Panc1 (cell line): ENCODE measurements at regions not wholly inside any gene's neighbourhood (a gene's known extent, or its start where the extent isn't known, plus 50 kb on each side); places are given as distances from the start of the nearest gene placed in this dataset.

Experiments used
- ATAC-seq: fragments of 200-7000 bp; cut with Tn5 transposase; 2 replicates; pipeline ENCODE4 v1.9.1; 2020; ENCODE audit warnings: mild to moderate bottlenecking, moderate library complexity
- BruUV-seq: library from RNA; stranded (reverse); fragments of 400-500 nt; replicated peaks from 2 replicates; lab custom pipeline; 2021; lab: Mats Ljungman, UMichigan
- CTCF ChIA-PET: fragments of 300-600 bp; sonication (Branson Sonifier 250); formaldehyde crosslinking; loops from one replicate; lab custom pipeline; 2022; ENCODE audit warnings: antibody characterized with exemption; lab: Charles Lee
- POLR2A ChIA-PET: fragments of 300-600 bp; sonication (Branson Sonifier 250); formaldehyde crosslinking; loops from one replicate; lab custom pipeline; 2022; ENCODE audit warnings: antibody characterized with exemption; lab: Charles Lee
- DNase-seq: peaks from one replicate; pipeline ENCODE4 v3.0.0-alpha.2; 2010; ENCODE audit warnings: low read depth, low spot score
- H3K27ac ChIP-seq: 2 replicates; pipeline ENCODE4 v1.5.1; 2011; ENCODE audit warnings: mild to moderate bottlenecking, low read length, inconsistent platforms
- H3K27me3 ChIP-seq: fragments of 200-500 bp; sonication (Bioruptor generic); 2 replicates; pipeline ENCODE4 v1.6.0; 2014; ENCODE audit warnings: low read length, inconsistent platforms; ENCODE audit not compliant: control insufficient read depth, insufficient read depth
- H3K36me3 ChIP-seq: fragments of 200-500 bp; sonication (Bioruptor generic); 2 replicates; pipeline ENCODE4 v1.5.1; 2014; ENCODE audit warnings: inconsistent platforms, mild to moderate bottlenecking, low read length, moderate library complexity; ENCODE audit not compliant: control insufficient read depth, insufficient read depth
- H3K4me1 ChIP-seq: 2 replicates; pipeline ENCODE4 v1.5.1; 2011; ENCODE audit warnings: inconsistent platforms, mild to moderate bottlenecking, low read length, moderate library complexity; ENCODE audit not compliant: control insufficient read depth, insufficient read depth
- H3K4me3 ChIP-seq, 2 experiments: 2 replicates each; pipeline ENCODE4 v1.5.1; 2011 to 2012; ENCODE audit warnings: low read depth in 2 of 2, low read length in 2 of 2, mild to moderate bottlenecking in 2 of 2, inconsistent platforms in 1 of 2, moderate library complexity in 1 of 2
- H3K9me3 ChIP-seq: fragments of 200-500 bp; sonication (Bioruptor generic); 2 replicates; pipeline ENCODE4 v1.5.1; 2014; ENCODE audit warnings: low read depth, mild to moderate bottlenecking, inconsistent platforms, low read length, moderate library complexity; ENCODE audit not compliant: control insufficient read depth, insufficient read depth
- POLR2AphosphoS5 ChIP-seq: IDR thresholded peaks from 2 replicates; pipeline ENCODE4 v1.6.1; 2012; ENCODE audit warnings: mild to moderate bottlenecking, low read depth, low read length, moderate library complexity
- REST ChIP-seq, 2 experiments: IDR thresholded peaks; 2 replicates each; pipeline ENCODE4 v1.6.1; 2011 to 2012; ENCODE audit warnings: low read depth in 2 of 2, control low read depth in 1 of 2, low read length in 1 of 2, mild to moderate bottlenecking in 1 of 2, moderate library complexity in 1 of 2; ENCODE audit not compliant: insufficient read depth in 1 of 2
- SIN3A ChIP-seq: IDR thresholded peaks from 2 replicates; pipeline ENCODE4 v1.6.1; 2012; ENCODE audit warnings: low read depth, mild to moderate bottlenecking, low read length, moderate library complexity, borderline replicate concordance; ENCODE audit not compliant: insufficient read depth
- TCF7L2 ChIP-seq: IDR thresholded peaks from 2 replicates; pipeline ENCODE4 v1.6.1; 2011; ENCODE audit warnings: mild to moderate bottlenecking, low read depth, low read length, inconsistent platforms
- in situ Hi-C: cut with HindIII; loops from 2 replicates; pipeline ENCODE4 v1.10.0; 2016; ENCODE audit warnings: low sequenced_read_pairs, low pct_unique_long_range_greater_than_20kb
- intact Hi-C: fragments of 100-400 bp; cut with micrococcal nuclease; formaldehyde crosslinking; loops from one replicate; pipeline ENCODE4 v1.10.0; 2022; ENCODE audit not compliant: unreplicated experiment
- TF ChIP-seq, protein P1 (sequence below): fragments of 450-650 bp; IDR thresholded peaks from 2 replicates; pipeline ENCODE4 v1.5.1; 2017; ENCODE audit warnings: mild to moderate bottlenecking

- intact Hi-C loops = no loop called here
- CTCF ChIA-PET = no interaction called here
These were observed 806.5 kb upstream of the CDH10 start for GRCh38 chr5:25451294-25451693.

GRCh38 chr5:25448646-25449045 is 803.9 kb upstream of the CDH10 start:
- no peak for ATAC-seq
- TF ChIP-seq REST (IDR thresholded peaks at IDR 0.05; ENCODE audit: insufficient read depth in 1 of 2, low read depth in 2 of 2, low read length in 1 of 2) (no peak), TCF7L2 (no peak), SIN3A (no peak), POLR2AphosphoS5 (no peak)
- TF ChIP-seq, protein P1, sequence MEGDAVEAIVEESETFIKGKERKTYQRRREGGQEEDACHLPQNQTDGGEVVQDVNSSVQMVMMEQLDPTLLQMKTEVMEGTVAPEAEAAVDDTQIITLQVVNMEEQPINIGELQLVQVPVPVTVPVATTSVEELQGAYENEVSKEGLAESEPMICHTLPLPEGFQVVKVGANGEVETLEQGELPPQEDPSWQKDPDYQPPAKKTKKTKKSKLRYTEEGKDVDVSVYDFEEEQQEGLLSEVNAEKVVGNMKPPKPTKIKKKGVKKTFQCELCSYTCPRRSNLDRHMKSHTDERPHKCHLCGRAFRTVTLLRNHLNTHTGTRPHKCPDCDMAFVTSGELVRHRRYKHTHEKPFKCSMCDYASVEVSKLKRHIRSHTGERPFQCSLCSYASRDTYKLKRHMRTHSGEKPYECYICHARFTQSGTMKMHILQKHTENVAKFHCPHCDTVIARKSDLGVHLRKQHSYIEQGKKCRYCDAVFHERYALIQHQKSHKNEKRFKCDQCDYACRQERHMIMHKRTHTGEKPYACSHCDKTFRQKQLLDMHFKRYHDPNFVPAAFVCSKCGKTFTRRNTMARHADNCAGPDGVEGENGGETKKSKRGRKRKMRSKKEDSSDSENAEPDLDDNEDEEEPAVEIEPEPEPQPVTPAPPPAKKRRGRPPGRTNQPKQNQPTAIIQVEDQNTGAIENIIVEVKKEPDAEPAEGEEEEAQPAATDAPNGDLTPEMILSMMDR = no peak
- no peak overlapping the region for H3K4me3 ChIP-seq
- no peak overlapping the region for H3K27ac ChIP-seq
- intact Hi-C loops (no loop called here), in situ Hi-C loops (no loop called here)
- no peaks in the 10 kb centered on the region for H3K9me3 ChIP-seq
- no TSS peak for BruUV-seq
- CTCF ChIA-PET = no interaction called here
- H3K36me3 ChIP-seq = no peaks in the 10 kb centered on the region
- H3K4me1 ChIP-seq = no peaks in the 10 kb centered on the region
- POLR2A ChIA-PET = no interaction called here
- no peak for DNase-seq
- no peaks in the 10 kb centered on the region for H3K27me3 ChIP-seq

More at GRCh38 chr5:25451294-25451693, 806.5 kb upstream of the CDH10 start:
- H3K27me3 ChIP-seq = no peaks in the 10 kb centered on the region
- in situ Hi-C loops = no loop called here
- H3K4me1 ChIP-seq = no peaks in the 10 kb centered on the region
- H3K9me3 ChIP-seq = no peaks in the 10 kb centered on the region
- TF ChIP-seq TCF7L2 = no peak
- no peak for TF ChIP-seq POLR2AphosphoS5
- TF ChIP-seq, protein P1 = no peak
- TF ChIP-seq SIN3A = no peak
- TF ChIP-seq REST (IDR thresholded peaks at IDR 0.05; ENCODE audit: insufficient read depth in 1 of 2, low read depth in 2 of 2, low read length in 1 of 2) = no peak
- POLR2A ChIA-PET = no interaction called here
- no TSS peak for BruUV-seq
- ATAC-seq (no peak), DNase-seq (no peak)
- H3K36me3 ChIP-seq = no peaks in the 10 kb centered on the region
- no peak overlapping the region for H3K4me3 ChIP-seq
- H3K27ac ChIP-seq = no peak overlapping the region
